ENCODE measurements at regions not wholly inside any gene's neighbourhood (a gene's known extent, or its start where the extent isn't known, plus 50 kb on each side); places are given as distances from the start of the nearest gene placed in this dataset.

DNA sequence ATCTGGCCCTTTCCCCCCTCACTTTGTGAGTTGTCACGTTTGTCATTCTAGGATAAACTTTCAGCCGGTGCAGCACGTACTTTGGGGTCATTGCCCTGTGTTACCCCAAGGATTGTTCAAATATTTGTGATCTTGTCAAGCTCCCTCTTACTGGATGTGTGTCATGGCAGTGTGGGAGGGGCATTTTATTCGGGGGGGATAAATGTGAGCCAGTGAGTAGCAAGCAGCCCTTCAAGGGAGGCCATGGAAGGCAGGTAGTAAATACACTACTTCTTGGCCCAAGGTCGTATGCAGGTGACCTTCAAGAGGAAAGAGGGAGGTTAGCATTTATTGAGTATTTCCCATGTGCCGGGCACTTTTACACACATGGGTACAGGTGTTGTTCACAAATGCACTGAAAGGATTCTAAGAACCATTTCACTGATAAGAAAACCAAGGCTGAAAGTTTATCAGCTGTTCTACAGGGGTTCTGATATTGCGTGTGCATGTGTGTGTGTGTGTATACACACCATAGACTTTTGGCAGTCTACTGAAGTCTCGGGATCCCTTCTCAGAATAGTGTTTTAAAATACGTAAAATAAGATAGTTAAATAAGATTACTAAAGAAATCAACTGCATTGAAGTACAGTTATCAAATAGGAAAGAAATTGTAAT is 410.3 kb upstream of the TBX3 start:
- no peak for DNase-seq

DNA sequence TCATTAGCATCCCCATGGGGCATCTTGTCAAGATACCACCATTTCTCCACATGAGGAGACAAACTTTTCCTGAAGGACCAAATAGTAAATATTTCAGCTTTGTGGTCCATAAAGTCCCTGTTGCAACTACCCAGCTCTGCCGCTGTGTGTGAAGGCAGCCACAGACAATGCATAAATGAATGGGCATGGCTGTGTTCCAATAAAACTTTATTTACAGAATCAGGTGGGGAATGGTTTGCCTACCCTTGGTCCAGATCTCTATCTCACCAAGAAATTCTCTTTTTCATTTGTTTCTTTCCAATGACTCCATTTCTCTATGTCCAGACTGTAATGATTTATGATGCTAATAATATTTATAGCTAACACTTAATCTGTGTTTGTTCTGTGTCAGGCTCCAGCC is 409.3 kb upstream of the TBX3 start:
- no peak for DNase-seq

DNA sequence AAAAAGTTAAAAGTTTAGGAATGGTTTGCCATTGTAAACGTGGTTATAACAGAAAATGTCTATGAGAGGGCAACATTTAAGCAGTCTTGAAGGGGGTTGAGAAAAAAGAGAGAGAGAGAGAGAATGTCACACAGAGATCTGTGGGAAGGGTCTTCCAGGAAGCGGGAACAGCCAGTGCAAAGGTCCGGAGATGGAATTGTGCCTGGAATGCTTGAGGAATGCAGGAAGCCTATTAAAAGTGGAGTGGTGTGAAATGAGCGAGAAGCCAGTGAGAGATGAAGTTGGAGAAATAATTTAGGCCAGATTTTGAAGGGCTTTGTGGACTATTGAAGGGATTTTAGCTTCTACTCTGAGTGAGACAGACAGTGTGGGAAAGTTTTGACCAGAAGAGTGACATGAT is 406.8 kb upstream of the TBX3 start:
- no peak for DNase-seq

DNA sequence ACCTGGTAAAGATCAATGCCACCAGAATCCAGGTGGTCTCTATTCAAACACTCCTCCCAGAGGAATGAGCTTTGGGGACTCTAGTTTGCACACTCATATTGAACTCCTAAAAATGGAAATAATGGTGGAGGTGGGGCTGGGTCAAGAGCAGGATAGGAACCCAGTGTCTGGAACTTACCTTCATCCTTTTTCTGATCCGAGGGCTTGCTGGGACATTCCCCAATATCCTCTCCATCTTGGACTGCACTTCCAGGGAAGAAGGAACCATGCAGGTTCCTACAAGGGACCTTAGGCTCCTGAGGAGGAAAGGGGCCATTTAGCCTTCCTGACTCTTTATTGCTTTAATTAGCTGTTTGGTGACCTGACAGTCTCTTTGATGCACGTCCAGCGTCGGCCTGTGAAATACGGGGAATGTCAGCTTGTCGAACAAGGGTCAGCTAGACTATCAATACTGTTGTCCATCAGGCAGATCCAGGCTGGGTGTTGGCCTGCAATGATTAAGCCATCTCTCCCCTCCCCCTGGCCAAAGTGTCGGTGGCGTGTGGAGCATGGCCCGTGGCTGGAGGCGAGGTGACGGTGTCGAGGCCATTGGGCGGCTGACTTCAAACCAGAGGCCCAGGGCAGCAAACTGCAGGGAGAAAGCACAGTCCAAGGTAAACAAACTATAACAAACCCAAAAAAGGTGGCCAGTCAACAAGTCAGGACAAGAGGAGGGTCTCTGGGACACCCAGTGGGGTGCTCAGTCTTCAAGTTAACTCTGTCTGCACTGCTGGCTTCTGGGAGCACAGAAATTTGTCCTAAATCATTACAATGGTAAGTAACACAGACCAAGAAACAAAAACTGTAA is 405.2 kb upstream of the TBX3 start:
- DNase-seq: no peak

DNA sequence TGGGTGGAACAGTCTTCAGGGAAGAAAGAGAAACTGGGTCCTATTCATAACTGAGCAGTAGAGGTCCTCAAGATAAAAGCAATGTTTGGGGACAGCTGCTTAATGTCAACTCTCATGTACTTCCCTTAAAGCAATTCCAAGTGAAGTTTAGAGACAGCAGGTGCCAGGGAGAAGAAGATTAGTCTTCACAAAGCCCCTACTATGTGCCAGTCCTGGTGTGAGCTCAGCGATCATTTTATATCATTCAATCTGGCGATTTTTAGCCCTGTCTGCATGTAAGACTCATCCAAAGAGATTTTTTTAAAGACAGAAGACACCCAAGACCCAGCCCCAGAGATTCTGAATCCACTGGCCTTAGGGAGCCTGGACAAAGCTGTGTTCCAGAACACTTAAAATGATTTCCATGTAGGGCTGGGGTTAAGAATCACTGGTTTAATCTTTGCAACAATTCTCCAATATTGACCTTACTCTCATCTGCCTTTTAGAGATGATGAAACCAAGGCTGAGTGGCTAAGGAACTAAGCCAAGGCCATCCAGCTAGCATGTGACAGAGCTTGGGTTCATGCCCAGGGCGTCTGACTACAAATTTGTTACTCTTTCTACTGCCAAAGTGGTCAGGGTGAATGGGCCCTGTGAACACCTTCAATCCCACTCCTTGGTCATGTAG is 404.5 kb upstream of the TBX3 start:
- DNase-seq: no peak

DNA sequence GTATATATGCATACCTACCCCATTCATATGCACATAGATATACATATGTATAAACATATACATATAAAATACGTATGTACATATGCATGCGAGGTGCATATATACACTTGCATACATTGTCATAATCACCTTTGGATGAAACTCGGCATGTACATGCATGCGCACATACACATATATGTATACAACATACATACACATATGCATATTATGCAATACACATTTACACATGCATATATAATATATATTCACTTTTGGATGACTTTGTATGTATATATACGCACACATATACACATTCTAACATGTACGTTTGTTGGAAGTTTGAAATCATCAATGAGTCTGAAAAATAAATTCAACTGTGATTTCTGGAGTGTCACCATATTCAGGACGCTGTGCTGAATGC is 401.6 kb upstream of the TBX3 start:
- no peak for DNase-seq

DNA sequence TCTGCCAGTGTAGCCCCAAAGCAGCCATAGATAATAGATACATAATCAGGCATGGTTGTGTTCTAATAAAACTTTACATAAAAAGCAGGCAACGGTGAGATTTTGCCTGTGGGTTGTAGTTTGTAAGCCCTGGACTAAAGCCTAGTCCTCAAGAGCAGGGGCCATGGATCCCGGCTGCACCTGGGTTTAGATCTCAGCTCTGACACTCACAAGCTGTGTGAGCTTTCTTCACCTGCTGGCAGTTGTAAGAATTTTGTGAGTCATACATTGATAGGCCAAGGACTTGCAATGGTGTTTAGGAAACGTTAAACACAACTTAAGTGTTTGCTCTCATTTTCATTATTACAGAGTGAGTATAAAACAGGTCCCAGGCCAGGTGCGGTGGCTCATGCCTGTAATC is 395.8 kb upstream of the TBX3 start:
- no peak for DNase-seq

DNA sequence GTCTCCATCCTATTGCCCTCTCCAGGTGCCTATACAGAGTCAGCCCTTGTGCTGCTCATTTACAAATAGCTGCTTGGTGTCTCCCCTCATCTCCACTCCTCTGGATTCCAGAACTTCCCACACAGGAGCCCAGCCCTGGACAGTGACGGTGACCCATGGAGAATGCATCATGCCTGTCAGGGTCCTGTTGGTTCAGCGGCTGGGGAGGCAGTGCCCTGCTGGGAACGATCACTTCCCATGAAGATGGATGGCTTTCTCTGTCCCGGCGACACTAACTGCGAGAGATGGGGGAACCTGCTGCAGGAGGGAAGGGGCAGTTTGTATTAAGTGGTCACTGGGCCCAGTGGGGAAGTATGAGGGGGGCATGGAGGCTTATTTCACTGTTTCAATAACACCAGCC is 395.0 kb upstream of the TBX3 start:
- no peak for DNase-seq

DNA sequence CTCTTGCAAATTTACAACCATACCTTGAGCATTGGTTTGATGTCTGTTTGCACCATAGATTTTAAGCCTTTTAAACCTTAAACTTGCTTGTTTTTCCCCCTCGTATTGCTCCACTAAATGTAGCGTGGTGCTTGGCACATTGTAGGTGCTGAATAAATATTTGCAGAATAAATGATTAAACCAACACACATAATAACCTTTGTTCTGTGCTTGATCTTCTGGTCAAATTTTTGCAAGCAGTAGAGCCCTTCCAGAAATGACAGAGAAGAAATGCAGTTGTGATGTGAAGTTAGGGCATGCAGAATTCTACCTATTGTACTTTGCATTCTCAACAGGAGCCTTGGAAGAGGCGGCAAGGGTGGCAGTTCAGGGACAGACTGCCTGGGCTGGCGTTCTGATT is 394.4 kb upstream of the TBX3 start:
- DNase-seq: no peak

DNA sequence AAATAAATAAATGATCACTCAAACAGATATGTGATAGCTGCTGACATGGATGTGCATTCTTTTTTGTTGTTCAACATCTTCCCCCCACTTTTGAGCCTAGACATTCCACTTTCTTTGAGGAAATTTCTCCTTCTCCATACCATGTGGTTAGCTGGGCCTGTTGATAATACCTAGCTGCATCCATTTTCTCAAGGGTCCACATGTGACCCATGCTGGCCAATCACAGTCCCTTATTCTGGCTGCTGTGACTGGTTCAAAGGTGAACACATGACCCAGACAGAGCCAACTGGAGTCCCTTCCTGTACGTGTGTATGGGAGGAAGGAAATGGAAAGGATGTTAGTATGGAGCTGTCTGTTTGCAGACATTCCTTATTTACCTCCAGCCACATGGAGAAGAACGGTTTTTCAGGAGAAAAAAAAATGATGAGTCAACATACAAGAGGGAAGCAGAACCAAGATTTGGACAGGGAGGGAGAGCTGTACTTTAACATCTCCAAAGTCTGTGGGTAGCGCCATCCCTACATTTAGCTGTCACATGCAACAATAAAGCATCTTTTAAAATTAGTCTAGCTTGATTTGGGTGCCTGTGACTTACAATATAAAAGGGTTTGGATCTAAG is 391.7 kb upstream of the TBX3 start:
- no peak for DNase-seq

DNA sequence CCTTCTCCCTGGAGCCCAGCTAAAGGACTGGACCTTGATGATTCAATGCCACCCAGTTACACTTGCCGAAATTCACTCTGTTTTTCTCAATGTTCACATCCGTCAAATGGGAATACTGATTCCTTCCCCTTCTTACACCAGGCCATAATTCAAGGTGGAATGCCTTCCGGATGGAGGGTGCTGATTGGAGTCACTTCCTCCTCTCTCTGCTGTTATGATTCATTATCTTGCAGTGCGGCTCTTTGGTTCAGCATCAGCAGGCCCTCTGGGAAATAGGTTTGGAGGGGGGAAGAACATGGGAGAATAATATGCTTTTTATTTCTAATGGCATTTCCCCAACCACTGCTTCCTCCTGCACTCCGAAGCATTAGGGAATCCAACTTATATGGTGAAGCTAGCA is 390.6 kb upstream of the TBX3 start:
- DNase-seq: no peak

DNA sequence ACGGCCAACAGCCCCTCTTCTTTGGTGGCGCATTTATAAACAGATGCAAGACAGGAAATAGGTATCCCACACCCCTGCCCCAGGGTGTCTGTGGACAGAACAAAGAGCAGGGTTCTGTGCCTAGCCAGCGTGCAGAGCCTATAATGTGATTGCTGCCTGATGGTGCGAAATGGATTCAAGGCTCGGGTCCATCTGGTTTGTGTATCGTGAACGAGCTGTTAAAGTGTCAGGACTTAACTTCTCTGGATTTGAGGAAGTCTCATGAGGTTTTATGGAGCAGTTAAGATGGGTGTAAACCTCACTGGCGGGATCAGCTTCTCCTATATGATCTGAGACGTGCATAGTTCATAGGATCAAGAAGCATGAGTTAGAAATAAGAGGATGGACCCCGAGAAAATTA is 388.7 kb upstream of the TBX3 start:
- DNase-seq: no peak

DNA sequence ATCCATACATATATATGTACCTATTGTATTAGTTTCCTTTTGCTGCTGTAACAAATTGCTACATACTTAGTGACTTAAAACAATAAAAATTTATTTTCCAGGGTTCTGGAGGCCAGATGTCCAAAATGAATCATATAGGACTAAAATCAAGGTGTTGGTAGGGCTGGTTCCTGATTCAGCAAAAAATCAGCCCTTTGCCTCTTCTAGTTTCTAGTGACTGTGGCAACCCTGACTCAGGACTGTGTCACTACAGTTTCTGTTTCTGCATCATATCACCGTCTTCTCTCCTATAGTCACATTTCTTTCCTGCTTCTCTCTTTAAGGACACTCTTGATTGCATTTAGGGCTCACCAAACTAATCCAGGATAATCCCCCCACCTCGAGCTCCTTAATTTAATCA is 386.3 kb upstream of the TBX3 start:
- DNase-seq: no peak

DNA sequence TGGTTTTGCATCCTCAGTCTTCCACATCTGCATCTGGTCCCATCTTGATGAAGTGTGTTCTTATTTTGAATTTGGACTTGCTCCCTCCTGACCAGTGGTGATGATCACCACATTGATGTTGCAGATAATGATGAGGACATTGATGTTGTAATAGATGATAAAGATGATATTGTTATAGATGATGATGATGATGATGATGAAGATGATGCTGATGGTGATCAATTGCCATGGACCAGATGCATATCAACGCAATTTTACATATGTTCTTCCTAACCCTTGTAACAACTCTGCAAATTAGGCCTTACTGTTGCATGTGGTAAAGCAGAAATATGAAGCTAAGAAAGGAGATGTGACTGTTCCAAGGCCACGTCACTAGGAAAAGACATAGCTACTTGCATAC is 380.3 kb upstream of the TBX3 start:
- no peak for DNase-seq

DNA sequence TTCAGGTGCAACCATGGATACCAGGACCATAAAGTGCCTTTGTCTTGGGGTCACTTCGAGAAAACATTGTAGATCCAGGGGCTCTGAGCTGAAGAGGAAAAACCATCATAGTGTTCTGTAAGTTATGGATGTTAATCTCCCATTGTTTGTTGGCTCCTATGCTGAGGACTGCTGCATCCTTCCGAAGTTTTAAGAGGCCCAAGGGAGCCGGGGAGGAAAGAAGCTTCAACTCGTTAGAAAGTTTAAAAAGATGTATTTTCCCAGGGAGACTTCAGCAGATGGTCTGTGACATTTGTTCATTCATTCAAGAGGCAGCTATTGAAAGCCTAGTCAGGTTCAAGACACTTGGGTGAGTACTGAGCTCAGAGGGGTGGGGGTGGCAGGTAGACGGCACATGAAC is 378.8 kb upstream of the TBX3 start:
- no peak for DNase-seq

DNA sequence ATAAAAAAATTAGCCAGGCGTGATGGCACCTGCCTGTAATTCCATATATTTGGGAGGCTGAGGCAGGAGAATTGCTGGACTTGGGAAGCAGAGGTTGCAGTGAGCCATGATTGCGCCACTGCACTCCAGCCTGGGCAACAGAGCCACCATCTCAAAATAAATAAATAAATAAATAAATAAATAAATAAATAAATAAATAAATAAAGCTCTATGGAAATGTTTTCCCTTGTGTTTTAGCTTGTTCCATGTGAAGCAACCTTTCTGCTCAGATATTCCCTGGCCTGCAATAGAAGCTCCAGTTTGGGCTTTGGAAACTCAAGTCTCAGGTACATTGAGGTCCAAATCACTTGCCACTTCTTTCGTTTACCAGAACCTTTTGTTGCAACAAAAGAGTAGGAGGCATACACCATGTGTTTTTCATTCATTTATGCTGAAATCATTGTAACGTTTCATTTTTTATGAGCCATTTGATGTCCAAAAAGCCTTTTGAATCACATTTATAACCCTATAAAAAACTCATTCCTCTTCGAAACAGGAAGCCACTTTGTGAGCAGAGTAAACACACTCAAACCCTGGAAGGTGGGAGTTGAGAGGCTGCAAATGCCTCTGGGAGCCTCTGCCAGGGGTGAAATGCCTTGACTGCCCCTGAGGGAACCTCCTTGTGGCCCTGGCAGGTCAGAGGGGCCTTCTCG is 376.6 kb upstream of the TBX3 start:
- no peak for DNase-seq

DNA sequence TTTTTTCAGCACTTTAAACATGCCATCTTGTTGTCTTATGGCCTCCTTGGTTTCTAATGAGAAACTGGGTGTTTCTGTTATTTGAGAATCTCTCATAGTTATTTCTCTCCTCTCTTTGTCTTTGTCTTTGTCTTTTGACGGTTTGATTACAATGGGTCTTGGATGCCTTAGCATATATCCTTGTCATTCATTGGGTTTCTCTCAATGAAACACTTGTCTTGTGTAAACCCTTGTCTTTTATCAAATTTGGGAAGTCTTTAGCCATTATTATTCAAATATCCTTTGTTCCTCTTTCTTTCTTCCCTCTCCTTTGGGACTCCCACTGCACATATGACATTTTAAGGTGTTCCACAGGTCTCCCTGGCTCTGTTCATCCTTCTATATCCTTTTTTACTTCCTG is 373.5 kb upstream of the TBX3 start:
- no peak for DNase-seq

DNA sequence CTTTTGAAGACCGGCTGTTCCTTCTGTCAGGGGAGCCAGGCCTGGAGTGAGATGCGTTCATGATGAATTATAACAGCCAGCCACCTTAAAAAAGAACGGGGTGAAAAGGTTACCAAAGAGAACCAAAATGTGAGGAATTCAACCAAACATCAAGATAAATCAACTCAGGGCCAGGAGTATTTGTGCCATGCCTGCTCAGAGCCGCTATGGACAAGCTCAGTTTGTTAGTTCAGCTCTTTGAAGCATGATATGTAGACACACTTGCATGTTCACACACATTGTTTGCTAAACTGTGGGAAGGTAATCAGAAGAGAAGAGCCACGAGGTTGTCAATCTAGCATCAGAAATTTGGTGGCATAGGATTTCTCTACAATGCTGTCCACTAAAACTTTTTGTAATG is 367.4 kb upstream of the TBX3 start:
- DNase-seq: no peak

DNA sequence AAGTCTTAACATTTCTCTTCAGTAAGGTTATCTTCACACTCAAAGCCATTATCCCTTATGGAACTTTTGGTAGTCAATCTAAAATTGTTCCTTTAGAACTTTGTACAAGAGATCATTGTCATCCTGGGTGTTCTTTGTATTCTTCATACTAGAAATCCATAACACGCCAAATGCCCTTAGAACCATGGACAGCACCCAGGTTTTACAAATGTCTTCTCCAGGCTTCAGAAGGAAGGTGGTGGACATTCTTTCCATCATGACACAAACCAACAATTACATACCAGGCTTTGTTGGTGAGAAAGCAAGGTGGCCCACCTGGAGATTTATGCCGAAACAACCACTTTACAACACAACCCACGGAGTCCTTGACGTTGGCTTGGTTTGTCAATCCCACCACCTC is 365.6 kb upstream of the TBX3 start:
- no peak for DNase-seq

DNA sequence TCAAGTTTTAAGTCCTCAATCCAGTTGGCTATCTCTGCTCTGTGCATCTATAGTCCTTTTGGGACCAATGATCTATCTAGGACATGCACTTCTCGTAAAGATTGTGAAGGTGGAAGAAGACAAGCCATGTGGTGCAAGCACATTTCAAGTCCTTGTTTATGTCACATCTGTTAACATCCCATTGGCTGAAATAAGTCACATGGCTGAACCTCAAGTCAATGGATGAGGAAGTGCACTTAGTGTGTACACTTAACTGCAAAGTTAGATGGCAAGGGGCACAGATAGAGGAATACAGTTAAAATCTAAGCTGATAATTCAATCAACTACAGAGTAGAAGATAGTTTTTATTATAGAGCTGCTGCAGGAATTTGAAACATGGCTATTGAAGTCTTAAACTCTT is 362.8 kb upstream of the TBX3 start:
- no peak for DNase-seq

DNA sequence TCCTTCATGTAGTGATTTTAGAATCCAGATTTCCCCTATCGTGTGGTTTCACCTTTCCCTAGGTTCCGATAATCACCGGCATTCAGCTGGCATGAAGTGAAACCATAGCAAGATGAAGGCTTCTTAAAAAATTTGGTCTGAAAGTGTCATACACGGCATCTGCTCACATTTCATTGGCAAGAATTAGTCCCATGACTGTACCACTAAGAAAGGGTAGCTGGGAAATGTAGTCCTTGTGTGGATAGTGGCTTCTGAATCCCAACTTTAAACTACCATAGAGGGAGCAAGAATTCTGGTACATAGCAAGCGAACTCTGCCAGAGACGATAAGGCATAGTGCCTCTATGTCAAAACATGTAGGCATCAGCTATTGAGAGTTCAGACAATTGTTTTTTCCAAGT is 360.1 kb upstream of the TBX3 start:
- DNase-seq: no peak

DNA sequence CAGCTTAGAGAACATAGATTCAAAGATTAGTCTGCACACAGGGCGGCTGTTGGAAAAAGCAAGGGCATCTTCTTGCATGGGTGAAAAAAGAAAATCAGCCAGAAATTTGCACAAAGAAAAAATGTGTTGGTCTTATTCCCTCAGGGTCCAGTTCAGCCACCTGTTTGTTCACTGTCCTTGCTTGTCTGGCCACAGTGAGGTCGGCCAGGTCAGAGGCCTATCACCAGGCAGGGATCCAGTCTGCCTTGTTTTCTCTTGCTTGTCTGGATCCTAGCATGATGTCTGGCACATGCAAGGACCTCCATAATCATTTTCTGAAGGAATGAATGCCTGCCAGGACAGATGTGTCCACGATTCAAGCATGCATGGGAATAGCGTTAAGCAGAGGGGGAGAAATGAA is 359.1 kb upstream of the TBX3 start:
- no peak for DNase-seq

DNA sequence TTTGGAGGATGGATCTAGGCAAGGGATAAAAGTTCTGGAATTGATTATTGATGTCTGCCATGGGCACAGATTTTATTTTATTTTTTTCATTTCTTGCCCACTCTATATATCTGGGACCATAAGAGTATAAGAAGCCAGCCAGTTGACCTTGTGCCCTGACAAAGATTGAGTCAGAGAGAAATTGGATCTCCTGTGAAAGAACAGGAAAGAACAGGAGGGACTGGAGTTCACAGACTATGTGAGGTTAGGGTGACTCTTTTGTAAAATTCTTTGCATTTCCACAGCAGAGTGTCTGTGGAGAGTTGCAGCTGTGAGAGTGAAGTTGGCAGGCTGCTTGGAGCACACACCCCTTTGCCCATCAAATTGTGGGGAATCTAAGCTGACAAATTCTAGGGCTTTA is 358.4 kb upstream of the TBX3 start:
- no peak for DNase-seq

Measured in SHP77 treated with DMSO at 0.1 percent for 48 hours (cell line).